ENCODE measurements at regions not wholly inside any gene's neighbourhood (a gene's known extent, or its start where the extent isn't known, plus 50 kb on each side); places are given as distances from the start of the nearest gene placed in this dataset.

DNA sequence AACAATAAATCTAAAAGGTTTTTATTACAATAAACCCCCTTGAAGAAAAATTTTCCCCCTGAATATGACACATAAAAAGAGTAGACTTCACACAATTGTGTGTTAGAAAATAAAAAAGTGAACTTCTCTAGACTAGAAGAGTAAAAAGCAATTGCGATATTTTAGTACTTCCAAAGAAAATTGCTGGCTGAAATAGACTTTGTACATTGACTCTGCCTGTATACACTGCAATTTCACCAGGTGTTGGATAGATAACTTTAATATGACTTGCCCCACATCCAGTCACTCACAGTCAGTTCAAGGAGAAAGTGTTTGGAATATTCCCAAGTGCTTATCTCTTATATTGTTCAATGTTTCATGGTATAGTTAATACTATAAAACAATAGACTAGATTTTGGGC lies 1780.1 kb upstream of the PCDH20 start:
- no peak for DNase-seq (ENCODE audit: low read depth in 2 of 3, low spot score in 1 of 3)

DNA sequence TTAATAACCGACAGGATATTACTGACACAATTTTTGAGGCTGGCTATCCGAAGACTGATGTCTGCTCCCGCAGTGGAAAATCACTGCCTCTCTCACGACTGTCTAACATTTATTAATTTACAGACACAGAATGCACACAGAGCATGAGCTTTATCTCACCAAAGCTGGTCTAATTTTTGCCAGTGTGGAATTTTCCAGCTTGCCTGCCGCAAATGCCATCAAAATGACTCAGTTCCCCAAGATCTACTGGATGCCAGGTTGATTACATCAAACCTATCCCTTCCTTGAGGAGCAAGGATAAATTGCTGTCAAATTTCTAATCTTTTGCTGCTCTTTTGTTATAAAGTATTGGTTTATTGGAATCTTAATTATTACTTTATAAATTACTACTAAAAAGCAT lies 1775.1 kb upstream of the PCDH20 start:
- no peak for DNase-seq (ENCODE audit: low read depth in 2 of 3, low spot score in 1 of 3)

DNA sequence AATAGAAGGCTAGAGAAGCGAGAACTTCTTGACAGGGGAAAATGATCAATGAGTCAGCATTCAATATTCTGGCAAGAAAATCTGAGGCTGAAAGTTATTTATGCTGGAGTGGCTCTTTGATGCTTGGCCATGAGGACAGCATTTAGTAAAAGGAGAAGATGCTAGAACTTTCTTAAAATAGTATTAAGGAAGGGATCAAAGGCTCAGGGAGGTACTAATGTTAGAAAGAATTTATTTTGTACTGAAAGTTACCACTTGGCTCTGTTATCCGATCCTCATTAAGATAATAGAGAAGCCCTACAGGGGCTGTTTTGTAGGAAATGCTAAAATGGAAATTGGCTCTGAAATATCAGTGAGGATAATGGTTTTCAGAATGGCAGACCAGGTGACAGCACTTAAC lies 1774.6 kb upstream of the PCDH20 start:
- DNase-seq (ENCODE audit: low read depth in 2 of 3, low spot score in 1 of 3), result no peak

DNA sequence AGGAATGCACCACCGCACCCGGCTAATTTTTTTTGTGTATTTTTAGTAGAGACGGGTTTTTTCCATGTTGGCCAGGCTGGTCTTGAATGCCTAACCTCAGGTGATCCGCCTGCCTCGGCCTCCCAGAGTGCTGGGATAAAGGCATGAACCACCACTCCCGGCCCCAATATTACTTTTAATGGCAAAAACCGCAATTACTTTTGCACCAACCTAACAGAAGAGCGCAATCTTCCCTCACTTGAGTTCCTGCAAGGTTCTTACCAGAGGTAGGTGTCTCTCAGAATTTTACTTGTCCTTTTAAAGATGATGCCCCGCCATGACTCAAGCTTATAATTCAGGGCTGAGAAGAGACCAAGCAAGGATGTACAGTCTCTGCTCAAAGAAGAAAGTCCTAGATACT lies 1774.1 kb upstream of the PCDH20 start:
- no peak for DNase-seq (ENCODE audit: low read depth in 2 of 3, low spot score in 1 of 3)

DNA sequence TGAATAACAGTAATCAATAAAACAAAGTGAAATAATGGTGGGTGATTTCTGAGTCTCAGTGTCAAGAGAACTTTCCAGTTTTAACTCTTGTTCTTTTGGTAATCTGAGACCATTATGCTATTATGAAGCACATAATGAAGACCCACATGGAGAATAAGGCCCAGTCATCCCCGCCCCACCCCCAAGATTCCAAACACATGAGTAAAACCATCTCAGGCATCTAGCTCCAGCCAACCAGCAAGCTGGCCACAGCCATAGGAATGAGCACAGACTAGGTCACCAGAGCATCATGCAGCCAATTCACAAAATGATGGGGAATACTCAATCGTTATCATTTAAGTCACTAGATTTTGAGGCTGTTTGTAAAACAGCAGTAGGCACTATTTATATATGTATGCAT lies 1769.0 kb upstream of the PCDH20 start:
- no peak for DNase-seq (ENCODE audit: low read depth in 2 of 3, low spot score in 1 of 3)

DNA sequence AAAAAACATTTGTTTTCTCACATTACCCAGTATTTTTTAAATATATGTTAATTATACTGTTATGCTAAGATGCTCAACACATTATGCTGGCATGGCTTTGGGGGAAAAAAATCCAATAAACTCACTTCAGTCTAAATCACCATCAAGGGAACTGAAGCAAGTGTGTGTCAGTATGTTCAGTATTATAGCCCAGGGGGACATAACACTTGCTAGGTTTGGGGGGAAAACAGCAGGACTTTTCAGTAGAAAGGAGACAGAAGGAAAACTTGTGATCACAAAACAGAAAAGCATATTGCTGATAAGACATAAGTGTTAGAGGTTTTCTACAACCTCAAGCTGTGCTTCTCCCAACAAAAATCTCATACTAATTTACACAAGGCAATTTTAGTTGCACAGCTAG lies 1759.9 kb upstream of the PCDH20 start:
- DNase-seq (ENCODE audit: low read depth in 2 of 3, low spot score in 1 of 3), result no peak

DNA sequence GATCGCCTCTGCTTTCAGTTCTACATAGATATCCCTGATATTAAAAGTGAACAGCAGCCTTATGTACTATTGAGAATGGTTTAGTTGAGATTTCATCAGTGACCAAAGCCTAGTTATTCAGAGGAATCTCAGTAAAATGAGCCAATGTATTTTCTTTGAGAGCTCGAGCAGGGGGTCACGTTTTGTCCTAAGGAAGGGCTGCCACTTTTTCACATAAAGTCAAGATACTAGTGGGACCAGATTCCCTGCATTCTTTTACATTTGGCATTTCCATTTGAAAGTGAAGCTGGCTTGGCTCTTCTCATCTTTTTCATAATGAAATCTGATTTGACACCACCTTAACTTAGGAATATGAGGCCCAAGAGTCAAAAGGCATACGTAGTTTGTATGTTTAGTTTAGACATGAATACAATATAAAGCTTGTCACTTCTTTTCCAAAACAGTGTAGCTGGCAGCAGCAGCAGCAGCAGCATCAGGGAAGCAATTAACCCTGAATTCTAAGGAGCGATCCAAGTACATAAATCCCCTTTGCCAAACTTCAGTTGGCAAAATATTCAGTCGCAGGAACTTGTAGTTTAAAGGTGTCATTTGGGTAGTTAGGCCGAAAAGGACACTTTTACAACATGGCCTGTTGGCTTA lies 1752.2 kb upstream of the PCDH20 start:
- no peak for DNase-seq (ENCODE audit: low read depth in 2 of 3, low spot score in 1 of 3)

DNA sequence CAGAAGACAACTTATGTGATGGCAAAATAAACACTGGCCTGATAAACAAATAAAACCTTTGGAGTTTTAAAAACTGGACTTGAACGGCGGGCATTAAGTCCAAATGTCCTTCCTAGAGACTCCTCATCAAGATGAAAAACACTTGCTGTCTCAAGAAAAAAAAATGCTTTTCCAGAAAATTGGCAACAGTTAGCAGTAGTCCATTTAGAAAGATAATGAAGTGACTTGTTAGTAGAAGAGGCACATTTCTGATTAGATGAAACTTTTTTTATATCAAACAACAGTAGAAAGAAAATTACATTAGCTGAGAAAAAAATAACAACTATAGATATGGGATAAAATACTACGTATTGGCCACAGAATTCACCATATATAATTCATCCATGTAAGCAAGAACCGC lies 1750.7 kb upstream of the PCDH20 start:
- no peak for DNase-seq (ENCODE audit: low read depth in 2 of 3, low spot score in 1 of 3)

DNA sequence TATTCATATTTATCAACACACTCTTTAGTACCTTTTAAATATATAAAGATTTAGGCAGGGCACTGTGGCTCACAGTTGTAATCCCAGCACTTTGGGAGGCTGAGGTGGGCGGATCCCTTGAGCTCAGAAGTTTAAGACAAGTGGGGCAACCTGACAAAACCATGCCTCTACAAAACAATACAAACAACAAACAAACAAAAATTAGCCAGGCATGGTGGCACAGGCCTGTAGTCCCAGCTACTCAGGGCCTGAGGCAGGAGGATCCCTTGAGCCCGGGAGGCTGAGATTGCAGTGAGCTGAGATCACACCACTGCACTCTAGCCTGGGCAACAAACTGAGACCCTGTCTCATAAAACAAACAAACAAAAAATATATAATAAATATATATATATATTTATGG lies 1748.3 kb upstream of the PCDH20 start:
- DNase-seq (ENCODE audit: low read depth in 2 of 3, low spot score in 1 of 3), result no peak

DNA sequence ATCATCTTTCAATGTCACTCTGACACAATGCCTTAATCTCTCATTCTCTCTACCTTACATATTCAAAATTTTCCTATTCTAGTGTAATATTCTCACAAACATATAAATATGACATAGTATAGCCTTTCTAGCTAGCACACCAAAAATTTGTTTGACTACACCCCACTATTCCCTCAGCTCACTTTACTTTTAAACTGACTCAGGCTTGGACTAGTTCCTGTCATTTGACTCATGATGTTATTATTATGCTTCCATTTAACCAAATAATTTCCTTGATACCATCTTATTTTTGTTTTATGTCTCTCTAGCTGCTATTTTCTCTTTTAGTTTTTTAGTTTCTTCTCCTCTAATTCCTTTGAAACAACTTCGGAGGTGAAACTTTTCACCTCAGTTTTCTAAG lies 1745.6 kb upstream of the PCDH20 start:
- no peak for DNase-seq (ENCODE audit: low read depth in 2 of 3, low spot score in 1 of 3)

DNA sequence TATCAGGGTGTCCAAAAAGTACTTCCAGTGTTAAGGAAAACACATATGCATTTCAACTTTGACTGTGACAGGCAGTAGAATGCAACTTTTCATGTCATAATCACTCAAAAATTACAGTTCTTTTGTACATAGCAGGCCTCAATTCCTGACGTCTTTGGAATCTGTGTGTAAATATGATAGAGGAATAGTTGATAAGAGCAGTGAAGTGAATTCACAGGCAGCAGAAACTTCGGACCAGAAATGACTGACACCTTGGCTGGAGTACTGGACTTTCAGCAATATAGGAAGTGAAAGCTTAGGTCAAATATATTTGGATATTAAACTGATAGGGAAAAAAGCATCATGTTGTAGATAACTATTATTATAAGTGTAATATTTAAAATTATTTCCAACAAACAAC lies 1741.2 kb upstream of the PCDH20 start:
- no peak for DNase-seq (ENCODE audit: low read depth in 2 of 3, low spot score in 1 of 3)

DNA sequence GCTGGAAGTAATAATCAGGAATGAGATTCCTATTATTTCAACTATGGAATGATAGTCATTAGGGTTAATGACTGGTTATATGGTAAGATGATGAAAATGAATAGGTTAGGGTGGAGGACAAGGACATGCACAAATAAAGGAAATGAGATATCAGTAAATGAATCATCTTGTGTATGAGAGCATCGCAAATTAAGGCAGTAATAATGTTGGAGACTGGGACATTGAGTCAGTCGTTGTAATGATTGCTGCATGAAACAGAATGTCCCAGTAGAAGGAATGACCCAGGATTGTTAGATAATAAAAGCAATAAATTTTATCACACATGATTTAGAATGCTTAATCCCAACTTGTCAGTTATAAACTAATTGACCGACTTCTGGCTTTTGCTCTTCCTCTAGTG lies 1733.7 kb upstream of the PCDH20 start:
- DNase-seq (ENCODE audit: low read depth in 2 of 3, low spot score in 1 of 3), result no peak

DNA sequence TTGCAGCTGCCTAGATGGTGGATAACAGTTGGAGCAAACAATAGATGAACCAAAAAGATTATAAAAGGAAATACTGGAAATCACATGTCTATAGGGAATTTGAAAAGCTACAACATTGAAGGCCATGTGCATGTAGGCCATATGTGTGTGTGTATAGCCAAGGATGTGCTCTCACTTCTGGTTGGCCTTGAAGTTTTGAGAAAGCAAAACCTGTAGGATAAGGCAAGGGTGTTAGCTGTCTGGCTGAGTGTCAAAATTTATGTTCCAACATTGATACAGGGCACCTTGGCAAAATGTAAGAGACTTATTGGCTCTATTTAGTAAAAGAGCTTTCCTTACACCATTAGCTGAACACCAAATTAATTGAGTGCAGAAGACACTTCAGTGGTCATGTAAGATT lies 1723.6 kb upstream of the PCDH20 start:
- no peak for DNase-seq (ENCODE audit: low read depth in 2 of 3, low spot score in 1 of 3)

DNA sequence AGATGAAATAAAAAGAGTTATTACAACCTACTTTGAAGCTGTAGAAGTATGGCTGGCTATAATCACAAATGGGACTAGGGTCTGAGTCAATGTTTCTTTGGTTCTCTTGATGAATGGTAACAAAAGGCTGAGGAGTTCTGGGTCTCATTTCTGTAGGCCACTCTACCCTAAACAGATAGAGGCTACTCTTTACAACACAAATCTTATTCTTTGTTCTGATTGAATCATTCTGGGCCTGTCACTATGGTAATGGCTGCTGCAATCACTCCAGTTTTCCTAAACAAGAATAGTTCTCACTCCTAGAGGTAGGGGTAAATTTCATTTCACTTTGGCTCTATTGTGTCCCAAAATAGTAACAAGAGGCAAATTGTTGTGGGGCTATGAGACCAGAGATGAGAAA lies 1714.3 kb upstream of the PCDH20 start:
- DNase-seq (ENCODE audit: low read depth in 2 of 3, low spot score in 1 of 3), result no peak

DNA sequence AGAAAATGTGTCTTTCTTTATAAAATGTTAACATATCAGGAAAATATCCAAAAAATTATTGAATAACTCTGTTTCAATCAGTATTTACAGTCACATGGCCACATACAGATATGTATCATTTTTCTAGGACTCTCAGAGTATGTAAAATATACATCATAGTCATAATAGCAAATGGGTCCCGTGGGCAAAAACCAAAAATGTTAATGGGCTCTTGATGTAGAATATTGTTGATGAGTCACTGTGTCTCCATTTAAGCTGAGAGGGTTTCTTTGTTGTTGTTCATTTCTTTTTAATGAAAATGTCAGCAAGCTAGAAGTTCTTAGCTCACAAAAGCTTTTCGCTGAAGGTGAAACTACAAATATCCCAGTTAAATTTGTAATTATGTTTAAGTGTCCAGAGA lies 1713.1 kb upstream of the PCDH20 start:
- DNase-seq (ENCODE audit: low read depth in 2 of 3, low spot score in 1 of 3), result no peak

DNA sequence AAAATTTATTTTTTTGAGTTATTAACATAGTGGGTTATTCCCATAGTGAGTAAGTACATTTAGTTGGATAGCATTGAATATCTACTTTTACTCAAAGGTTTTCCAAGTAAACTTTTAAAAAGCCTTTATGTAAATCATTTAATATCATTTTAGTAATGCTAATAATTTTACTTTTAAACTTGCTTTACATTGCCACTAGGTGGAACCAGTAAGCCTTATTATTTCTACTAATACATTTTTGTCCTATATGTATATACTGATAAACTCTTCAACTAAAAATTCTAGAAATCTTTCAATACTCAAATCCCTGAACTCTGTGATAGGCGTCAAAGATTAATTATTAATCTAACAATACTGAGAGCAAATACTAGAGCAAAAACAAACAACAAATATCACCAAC lies 1709.2 kb upstream of the PCDH20 start:
- DNase-seq (ENCODE audit: low read depth in 2 of 3, low spot score in 1 of 3), result no peak

DNA sequence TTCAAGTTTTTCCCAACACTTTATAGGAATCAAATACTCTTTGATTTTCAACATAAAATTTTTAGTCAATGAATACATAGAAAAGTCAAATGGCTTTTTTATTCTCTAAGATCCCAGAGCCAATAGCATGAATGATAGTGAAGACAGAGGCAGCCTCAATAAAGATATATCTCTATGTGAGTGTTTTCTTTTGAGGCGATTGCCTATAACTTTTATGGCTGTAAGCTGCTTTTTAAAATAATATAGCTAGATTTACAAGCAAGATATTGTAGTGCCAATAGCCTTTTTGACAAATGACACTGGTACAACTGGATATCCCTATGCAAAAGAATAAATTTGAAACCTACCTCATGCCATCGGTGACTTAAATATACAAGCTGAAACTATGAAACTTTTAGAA lies 1705.2 kb upstream of the PCDH20 start:
- DNase-seq (ENCODE audit: low read depth in 2 of 3, low spot score in 1 of 3), result no peak

DNA sequence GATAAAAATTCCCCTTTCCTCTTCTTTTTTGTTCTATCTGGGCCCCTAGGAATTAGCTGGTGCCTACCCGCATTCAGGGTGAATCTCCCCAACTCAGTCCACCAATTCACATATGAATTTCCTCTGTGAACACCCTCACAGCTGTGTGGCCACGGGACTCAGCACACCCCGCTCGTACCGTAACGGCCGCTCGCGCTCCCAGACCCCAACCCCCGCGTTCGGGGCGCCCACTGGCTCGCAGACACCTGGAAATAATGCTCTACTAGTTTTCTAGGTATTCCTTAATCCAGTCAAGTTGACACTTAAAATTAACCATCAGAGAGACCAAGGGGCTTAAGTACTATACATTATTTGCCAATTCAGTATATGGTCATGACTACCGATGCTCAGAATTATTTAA lies 1702.1 kb upstream of the PCDH20 start:
- DNase-seq (ENCODE audit: low read depth in 2 of 3, low spot score in 1 of 3), result no peak

DNA sequence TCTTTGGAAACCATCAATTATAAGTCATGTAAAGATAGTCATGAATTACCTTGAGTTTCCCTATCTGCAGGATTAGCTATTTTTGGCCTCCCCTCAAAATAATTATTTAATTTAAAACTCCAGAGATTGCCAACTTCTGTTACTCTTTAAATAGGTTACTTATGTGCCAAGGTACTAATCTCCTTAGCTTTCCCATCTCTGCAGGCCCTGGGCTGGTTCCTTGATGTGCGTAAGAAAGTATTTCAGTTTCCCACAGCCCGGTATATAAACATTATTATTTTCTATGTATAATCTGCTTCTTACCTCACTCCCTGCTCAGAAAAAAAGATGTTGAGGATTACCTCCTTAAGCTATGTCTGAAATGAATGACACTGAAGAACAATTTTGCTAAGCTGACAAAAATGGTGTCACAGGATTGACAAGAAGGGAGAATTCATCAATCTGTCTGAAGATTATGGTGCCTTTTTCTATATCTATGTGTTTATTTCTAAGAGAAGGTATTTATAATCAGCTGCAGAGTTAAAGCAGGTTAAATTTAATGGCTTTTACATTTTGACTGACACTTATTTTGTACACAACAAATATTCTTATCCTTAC lies 1697.2 kb upstream of the PCDH20 start:
- DNase-seq (ENCODE audit: low read depth in 2 of 3, low spot score in 1 of 3), result no peak

DNA sequence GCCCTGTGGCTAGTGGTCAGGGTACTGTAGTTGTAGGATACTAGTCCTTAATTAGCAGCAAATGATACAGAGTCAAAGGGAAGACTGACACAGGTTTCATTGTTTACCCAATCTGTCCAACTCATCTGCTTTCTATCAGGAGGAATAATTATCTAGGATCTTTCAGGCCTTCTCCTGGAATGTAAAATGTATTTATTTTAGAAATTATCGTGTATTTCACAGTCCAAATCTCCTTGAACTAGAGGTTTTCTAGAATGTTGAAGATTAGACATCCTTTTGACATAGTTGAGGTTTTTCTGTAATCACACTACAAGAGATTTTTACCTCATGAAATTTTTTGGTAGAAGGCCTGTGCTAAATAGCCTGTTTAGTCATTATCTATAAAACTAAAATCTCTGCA lies 1694.8 kb upstream of the PCDH20 start:
- DNase-seq (ENCODE audit: low read depth in 2 of 3, low spot score in 1 of 3), result no peak

DNA sequence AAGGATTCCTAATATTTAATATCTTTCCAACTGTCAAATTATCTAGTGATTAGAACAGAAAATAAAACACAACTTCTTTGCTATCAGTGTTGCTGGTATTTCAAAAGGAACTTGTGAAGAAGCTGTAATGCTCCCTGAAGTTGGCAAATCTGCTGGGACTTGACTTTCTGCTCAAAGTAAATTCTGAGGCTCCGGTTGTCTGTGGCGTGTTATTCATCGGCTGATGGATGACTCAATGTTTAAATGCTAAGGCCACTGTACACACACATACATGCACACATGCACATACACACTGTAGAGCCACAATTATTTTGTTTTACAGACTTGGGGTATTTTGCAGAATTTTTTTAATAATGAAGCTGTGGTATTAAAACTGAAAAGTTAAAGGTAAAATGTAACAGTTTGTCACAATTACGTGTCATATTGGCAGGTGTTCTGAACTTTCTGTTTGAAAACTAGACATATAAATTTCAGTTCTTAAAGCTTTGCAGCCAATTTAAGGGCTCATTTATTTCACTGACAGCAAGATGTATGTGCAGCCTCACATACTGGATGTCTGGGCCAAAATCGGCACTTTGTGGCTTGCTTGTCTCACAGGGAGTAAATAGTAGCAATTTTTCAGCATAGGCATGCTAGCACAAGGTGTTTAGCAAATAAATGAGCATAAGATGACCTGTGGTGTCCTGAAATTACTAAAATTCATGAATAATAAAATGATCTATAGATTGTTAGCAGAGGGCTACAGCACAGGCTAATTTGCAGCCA lies 1691.7 kb upstream of the PCDH20 start:
- DNase-seq (ENCODE audit: low read depth in 2 of 3, low spot score in 1 of 3), result no peak

DNA sequence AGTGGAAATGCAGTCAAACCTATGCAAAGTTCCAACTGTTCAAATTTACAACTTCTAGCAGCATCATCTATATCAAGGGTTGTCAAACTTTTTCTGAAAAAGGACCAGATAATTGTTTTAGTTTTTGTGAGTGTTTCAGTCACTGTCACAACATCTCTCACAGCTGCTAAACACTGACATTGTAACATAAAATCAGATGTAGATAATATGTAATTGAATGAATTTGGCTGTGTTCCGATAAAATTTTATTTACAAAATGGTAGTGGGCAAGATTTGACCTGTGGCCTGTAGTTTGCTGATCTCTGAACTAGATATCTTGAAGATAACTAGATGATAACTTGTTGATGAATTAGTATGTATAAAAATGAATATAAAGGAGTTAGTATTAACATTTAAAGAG lies 1679.1 kb upstream of the PCDH20 start:
- DNase-seq (ENCODE audit: low read depth in 2 of 3, low spot score in 1 of 3), result no peak
